ENCODE measurements at regions not wholly inside any gene's neighbourhood (a gene's known extent, or its start where the extent isn't known, plus 50 kb on each side); places are given as distances from the start of the nearest gene placed in this dataset.

GRCh38 chr13:72489751-72490150, 237.7 kb downstream of the MZT1 start:
- TF ChIP-seq CTCF (conservative IDR thresholded peaks at IDR 0.05; ENCODE audit: low read depth, low read length): no peak
- TF ChIP-seq EZH2 (IDR thresholded peaks at IDR 0.05; ENCODE audit: low read length, unreplicated experiment): no peak
- TF ChIP-seq EZH2phosphoT487 (IDR thresholded peaks at IDR 0.05; ENCODE audit: borderline replicate concordance, low read length): no peak
